Small intestine (tissue), 7 donors: ENCODE measurements at regions not wholly inside any gene's neighbourhood (a gene's known extent, or its start where the extent isn't known, plus 50 kb on each side); places are given as distances from the start of the nearest gene placed in this dataset.

Source experiments
- DNase-seq, 2 donors: peaks; one replicate each; pipeline versions ENCODE4 v3.0.0 to v3.0.0-alpha.2; 2013
- FAIRE-seq: peaks from 2 replicates; lab custom pipeline; 2012; peaks lifted over from hg19 to GRCh38; lab: Jason Lieb, UNC
- H3K27ac ChIP-seq, 3 donors: one replicate each; pipeline ENCODE4 v1.5.1; 2013; ENCODE audit warnings: low read length in 2 of 3, mild to moderate bottlenecking in 2 of 3, control low read depth in 1 of 3, inconsistent platforms in 1 of 3, low read depth in 1 of 3, moderate library complexity in 1 of 3
- H3K27me3 ChIP-seq, 3 donors: one replicate each; pipeline ENCODE4 v1.6.1; 2013; ENCODE audit warnings: low read length in 3 of 3, inconsistent platforms in 1 of 3; ENCODE audit not compliant: control insufficient read depth in 3 of 3, insufficient read depth in 3 of 3
- H3K36me3 ChIP-seq, 3 donors: one replicate each; pipeline ENCODE4 v1.6.1; 2013; ENCODE audit warnings: low read length in 3 of 3, inconsistent platforms in 1 of 3, low read depth in 1 of 3, mild to moderate bottlenecking in 1 of 3, moderate library complexity in 1 of 3; ENCODE audit not compliant: control insufficient read depth in 3 of 3, insufficient read depth in 2 of 3
- H3K4me1 ChIP-seq, 3 donors: one replicate each; pipeline ENCODE4 v1.6.1; 2013; ENCODE audit warnings: low read length in 2 of 3, inconsistent platforms in 1 of 3, low read depth in 1 of 3, mild to moderate bottlenecking in 1 of 3, moderate library complexity in 1 of 3; ENCODE audit not compliant: control insufficient read depth in 3 of 3, insufficient read depth in 2 of 3
- H3K4me3 ChIP-seq, 3 donors: one replicate each; pipeline ENCODE4 v1.5.1; 2013; ENCODE audit warnings: low read length in 3 of 3, control low read depth in 1 of 3, inconsistent platforms in 1 of 3, low read depth in 1 of 3, mild to moderate bottlenecking in 1 of 3, moderate library complexity in 1 of 3
- H3K9me3 ChIP-seq, 2 donors: one replicate each; pipeline ENCODE4 v1.6.1; 2013; ENCODE audit warnings: low read depth in 1 of 2, low read length in 1 of 2; ENCODE audit not compliant: control insufficient read depth in 2 of 2, insufficient read depth in 1 of 2
- WGBS, 3 donors: extraction: QIAGEN DNeasy Blood & Tissue Kit; methylation state at CpG; one replicate each; pipeline ENCODE4 v1.1.7; 2013; 5-methylcytosine and 5-hydroxymethylcytosine counted together
- donor health status: healthy with polysubstance abuse.
- donor health status: control.
- donor health status: control.
- donor health status: Bipolar disorder and iron deficiency.
- donor health status: healthy.

DNA sequence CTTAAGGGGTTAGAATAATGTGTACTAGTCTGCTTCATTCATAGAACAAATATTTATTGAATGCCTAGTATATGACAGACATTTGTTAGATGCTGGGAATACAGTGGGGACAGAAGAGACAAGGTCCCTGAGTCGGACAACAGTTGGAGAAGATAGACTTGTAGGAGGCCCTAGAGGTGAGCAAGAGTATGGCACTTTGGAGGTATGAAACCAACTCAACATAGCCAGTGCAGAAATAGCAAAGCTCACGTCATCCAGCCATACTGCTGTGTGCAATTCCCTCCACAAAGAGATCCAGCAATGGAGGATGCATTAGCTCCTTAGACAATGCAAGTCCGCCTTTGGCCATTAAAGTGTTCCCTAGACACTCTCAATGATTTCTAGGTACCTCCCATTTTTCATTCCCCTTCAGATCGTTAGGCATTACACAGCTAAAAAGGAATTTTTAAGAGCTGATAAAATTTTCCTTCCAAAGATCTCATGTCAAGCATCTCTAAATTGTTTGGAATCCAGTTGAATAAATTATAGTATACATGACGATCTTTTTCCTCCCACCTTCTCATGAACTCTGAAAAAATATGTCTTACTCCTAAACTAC, 1949.6 kb upstream of the WWC1 start:
- Histone ChIP-seq H3K27me3 (no peaks in the 10 kb centered on the region), H3K4me1 (no peaks in the 10 kb centered on the region), H3K9me3 (no peaks in the 10 kb centered on the region), H3K4me3 (no peak overlapping the region), H3K36me3 (no peaks in the 10 kb centered on the region), H3K27ac (no peak overlapping the region)
- DNase-seq (peak in 1 of 2 donors; percentile 1), FAIRE-seq (no peak)
- 70 to 71% (median 71%) methylated on average over 5 of the region's 5 CpGs for WGBS, 3 donors

DNA sequence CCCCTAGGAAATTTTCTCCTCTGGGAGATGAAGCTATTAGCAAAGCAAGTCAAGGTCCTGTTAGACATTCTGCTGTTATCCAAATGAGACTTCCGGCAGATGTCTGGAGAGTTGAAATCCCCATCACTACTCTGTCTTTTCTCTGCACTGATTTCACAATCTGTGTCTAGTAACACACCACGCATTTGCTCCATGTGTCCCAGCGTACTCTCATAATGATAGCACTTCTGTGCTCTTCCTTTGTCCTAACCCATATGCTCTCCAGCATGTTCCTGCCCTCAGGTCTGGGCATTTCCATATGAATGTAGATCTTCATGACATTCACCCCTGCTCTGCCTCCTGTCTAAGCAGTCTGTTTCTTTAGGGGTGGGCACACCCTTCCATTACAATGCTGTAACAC, 1949.0 kb upstream of the WWC1 start:
- DNase-seq (no peak), FAIRE-seq (no peak)
- Histone ChIP-seq H3K36me3 (no peaks in the 10 kb centered on the region), H3K4me3 (no peak overlapping the region), H3K27ac (no peak overlapping the region), H3K27me3 (no peaks in the 10 kb centered on the region), H3K4me1 (no peaks in the 10 kb centered on the region), H3K9me3 (no peaks in the 10 kb centered on the region)
- 81 to 92% (median 87%) methylated on average over 3 of the region's 3 CpGs for WGBS, 3 donors

DNA sequence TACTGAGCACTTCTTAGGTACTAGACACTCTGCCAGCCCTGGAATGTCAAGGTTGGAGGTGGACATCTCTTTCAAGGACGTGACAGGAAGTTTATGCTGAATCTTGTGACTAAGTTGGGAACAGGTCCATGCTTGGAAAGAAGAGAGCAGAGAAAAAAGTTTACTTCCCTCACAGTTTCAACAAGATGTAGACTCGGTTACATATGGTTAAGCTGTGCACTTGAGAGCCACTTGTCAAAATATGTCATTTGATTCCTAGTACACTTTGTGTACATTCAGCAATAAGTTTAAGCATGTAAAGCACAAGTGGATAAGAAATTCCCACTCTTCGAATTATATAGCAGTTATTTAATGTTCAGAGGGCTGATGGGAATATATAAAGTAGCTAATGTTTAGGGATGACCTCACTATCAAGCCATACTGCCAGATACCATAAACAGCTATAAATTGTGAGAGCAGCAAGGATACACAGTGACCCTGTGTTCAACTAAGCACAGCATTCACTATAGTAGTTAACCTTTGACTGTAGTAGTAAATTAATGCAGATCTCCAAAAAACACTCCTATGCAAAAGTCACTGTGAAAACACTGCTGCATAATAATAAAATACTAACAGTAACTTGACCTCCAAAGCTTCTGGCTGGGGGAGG, 1944.6 kb upstream of the WWC1 start:
- FAIRE-seq: no peak
- DNase-seq: no peak
- 41 to 52% (median 41%) methylated on average over 3 of the region's 3 CpGs for WGBS, 3 donors

GRCh38 chr5:166349046-166349445, 1942.4 kb upstream of the WWC1 start:
- WGBS, 3 donors: 58 to 76% (median 71%) methylated on average over 1 of the region's 1 CpG
- Histone ChIP-seq H3K36me3 (no peaks in the 10 kb centered on the region), H3K4me3 (no peak overlapping the region), H3K27me3 (no peaks in the 10 kb centered on the region), H3K9me3 (no peaks in the 10 kb centered on the region), H3K4me1 (no peaks in the 10 kb centered on the region), H3K27ac (no peak overlapping the region)
- FAIRE-seq (no peak), DNase-seq (no peak)

More for the DNA sequence above, 1944.6 kb upstream of the WWC1 start:
- Histone ChIP-seq H3K4me3 (no peak overlapping the region), H3K4me1 (no peaks in the 10 kb centered on the region), H3K27ac (no peak overlapping the region), H3K36me3 (no peaks in the 10 kb centered on the region), H3K9me3 (no peaks in the 10 kb centered on the region), H3K27me3 (no peaks in the 10 kb centered on the region)

- no peaks in the 10 kb centered on the region for H3K36me3 ChIP-seq
- 75 to 91% (median 78%) methylated on average over 2 of the region's 2 CpGs for WGBS, 3 donors
- H3K27me3 ChIP-seq: no peaks in the 10 kb centered on the region
- FAIRE-seq: no peak
- DNase-seq: no peak
- H3K4me3 ChIP-seq: no peak overlapping the region
- no peaks in the 10 kb centered on the region for H3K4me1 ChIP-seq
- H3K9me3 ChIP-seq: no peaks in the 10 kb centered on the region
- H3K27ac ChIP-seq: no peak overlapping the region
Observed at GRCh38 chr5:166353580-166353979, 1937.9 kb upstream of the WWC1 start.

DNA sequence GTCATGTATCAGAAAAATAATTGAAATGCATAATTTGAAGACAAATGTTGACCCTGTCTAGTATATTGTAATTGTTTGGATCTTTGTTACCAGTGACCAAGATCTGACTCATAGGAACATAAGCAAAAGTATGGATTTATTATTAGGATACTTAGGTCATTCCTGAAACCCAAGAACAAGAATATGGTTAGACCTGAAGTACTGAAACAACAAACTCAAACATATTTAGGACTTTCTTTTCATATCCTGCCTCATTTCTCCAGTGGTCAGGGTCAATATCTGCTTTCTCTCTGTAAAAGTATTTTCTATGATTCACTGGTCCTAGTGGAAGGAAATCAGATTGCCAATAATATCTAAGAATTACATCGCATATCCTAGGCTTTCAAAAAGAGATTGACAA, 1937.1 kb upstream of the WWC1 start:
- no peak for DNase-seq
- WGBS, 3 donors: 88 to 94% (median 94%) methylated on average over 1 of the region's 1 CpG
- no peaks in the 10 kb centered on the region for H3K36me3 ChIP-seq
- FAIRE-seq: no peak
- H3K27me3 ChIP-seq: no peaks in the 10 kb centered on the region
- H3K9me3 ChIP-seq: no peaks in the 10 kb centered on the region
- no peaks in the 10 kb centered on the region for H3K4me1 ChIP-seq
- no peak overlapping the region for H3K27ac ChIP-seq
- H3K4me3 ChIP-seq: no peak overlapping the region

DNA sequence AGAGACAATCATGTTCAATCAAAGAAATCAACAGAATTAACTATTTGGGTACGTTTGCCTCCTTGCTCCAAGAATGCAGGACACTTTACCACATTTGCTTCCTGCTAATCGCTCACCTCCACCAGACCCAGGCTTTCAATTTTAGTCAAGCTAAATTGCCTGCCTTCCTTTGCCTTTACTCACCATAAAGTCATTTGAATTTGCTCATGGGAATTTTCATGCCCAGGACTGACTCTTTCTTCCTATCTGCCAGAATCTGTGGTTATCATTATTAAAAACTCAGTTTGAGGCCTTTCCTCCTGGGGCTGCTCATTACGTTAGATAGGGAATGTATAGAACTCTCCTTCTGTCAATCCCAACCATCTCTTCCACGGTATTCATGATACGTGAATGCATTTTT, 1935.3 kb upstream of the WWC1 start:
- no peak for FAIRE-seq
- 81 to 87% (median 81%) methylated on average over 5 of the region's 5 CpGs for WGBS, 3 donors

DNA sequence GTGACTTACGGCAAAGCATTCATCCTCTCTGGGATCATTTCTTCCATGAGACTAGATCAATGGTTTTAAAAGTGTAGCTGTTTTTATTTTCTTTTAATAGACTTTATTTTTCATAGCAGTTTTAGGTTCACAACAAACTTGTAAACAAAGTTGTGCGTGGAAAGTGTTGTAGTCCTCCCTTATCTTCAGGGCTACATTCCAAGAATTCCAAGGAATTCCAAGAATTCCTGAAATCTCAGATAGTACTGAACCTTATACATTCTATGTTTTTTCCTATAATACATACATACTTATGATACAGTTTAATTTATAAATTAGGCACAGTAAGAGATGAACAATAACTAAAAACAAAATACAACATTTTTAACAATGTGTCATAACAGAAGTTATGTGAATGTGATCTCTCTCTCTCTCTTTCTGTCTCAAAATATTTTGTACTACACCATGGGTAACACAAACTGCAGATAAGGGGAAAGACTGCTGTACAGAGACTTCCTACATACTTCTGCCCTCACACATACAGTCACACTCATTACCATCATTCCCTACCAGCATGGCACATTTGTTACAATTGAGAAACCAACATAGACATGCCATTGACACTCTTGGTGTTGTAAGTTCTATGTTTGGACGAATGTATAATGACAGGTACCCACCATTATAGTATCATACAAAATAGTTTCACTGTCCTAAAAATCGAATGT, 1933.2 kb upstream of the WWC1 start:
- Histone ChIP-seq H3K9me3 (peaks cover 0 to 8% of the 10 kb centered on the region in 2 donors), H3K27me3 (no peaks in the 10 kb centered on the region), H3K27ac (no peak overlapping the region), H3K4me1 (no peaks in the 10 kb centered on the region), H3K36me3 (no peaks in the 10 kb centered on the region), H3K4me3 (no peak overlapping the region)
- no peak for FAIRE-seq
- 61 to 68% (median 64%) methylated on average over 4 of the region's 4 CpGs for WGBS, 3 donors
- no peak for DNase-seq

More for the DNA sequence above, 1935.3 kb upstream of the WWC1 start:
- Histone ChIP-seq H3K27me3 (no peaks in the 10 kb centered on the region), H3K27ac (no peak overlapping the region), H3K4me3 (no peak overlapping the region), H3K9me3 (no peaks in the 10 kb centered on the region), H3K36me3 (no peaks in the 10 kb centered on the region), H3K4me1 (no peaks in the 10 kb centered on the region)
- DNase-seq: no peak
